NCI-H1105 treated with DMSO at 0.1 percent for 48 hours (cell line): ENCODE measurements at regions not wholly inside any gene's neighbourhood (a gene's known extent, or its start where the extent isn't known, plus 50 kb on each side); places are given as distances from the start of the nearest gene placed in this dataset.
"Not testable (repeated sequence)": the region's sequence is repeated elsewhere in the genome, so short reads cannot be mapped to it uniquely, and the experiment has no call there.

Experiments
- DNase-seq: peaks from one replicate; lab custom pipeline; 2025; lab: John Stamatoyannopoulos, UW

GRCh38 chr21:33121715-33122475, 52.0 kb downstream of the OLIG1 start:
- DNase-seq = no peak

- no peak for DNase-seq
These were observed 52.6 kb downstream of the OLIG1 start for GRCh38 chr21:33122507-33122906.

- DNase-seq = no peak
These were observed 53.6 kb downstream of the OLIG1 start for GRCh38 chr21:33123374-33124123.

- no peak for DNase-seq
These were observed 54.9 kb downstream of the OLIG1 start for GRCh38 chr21:33124889-33125288.

- no peak for DNase-seq
These were observed 55.9 kb downstream of the OLIG1 start for GRCh38 chr21:33125680-33126375.

- DNase-seq = no peak
These were observed 56.6 kb downstream of the OLIG1 start for GRCh38 chr21:33126569-33126968.

GRCh38 chr21:33127154-33127867, 57.4 kb downstream of the OLIG1 start:
- DNase-seq = peak; percentile 57

GRCh38 chr21:33127868-33128242, 57.9 kb downstream of the OLIG1 start:
- no peak for DNase-seq

GRCh38 chr21:33128538-33128937, 58.6 kb downstream of the OLIG1 start:
- no peak for DNase-seq

GRCh38 chr21:33132054-33132453, 62.1 kb downstream of the OLIG1 start:
- no peak for DNase-seq

GRCh38 chr21:33133892-33134291, 64.0 kb downstream of the OLIG1 start:
- DNase-seq = no peak

- DNase-seq = peak; percentile 70
These were observed 66.0 kb downstream of the OLIG1 start for GRCh38 chr21:33135925-33136324.

- peak; percentile 40 for DNase-seq
These were observed 67.0 kb downstream of the OLIG1 start for GRCh38 chr21:33136847-33137502.

GRCh38 chr21:33139084-33139483, 69.1 kb downstream of the OLIG1 start:
- DNase-seq = no peak

GRCh38 chr21:33140288-33140687, 70.3 kb downstream of the OLIG1 start:
- DNase-seq = no peak

- DNase-seq = no peak
These were observed 76.5 kb downstream of the OLIG1 start for GRCh38 chr21:33146467-33146866.

- no peak for DNase-seq
These were observed 79.2 kb downstream of the OLIG1 start for GRCh38 chr21:33149181-33149580.

GRCh38 chr21:33150968-33151367, 78.8 kb upstream of the IFNAR2 start:
- DNase-seq = not testable (repeated sequence)

GRCh38 chr21:33151941-33152731, 77.6 kb upstream of the IFNAR2 start:
- DNase-seq = no peak

GRCh38 chr21:33152732-33153130, 77.0 kb upstream of the IFNAR2 start:
- no peak for DNase-seq

GRCh38 chr21:33155005-33155404, 74.7 kb upstream of the IFNAR2 start:
- DNase-seq = no peak
